Activated CD4-positive, alpha-beta T cell treated with anti-CD3 and anti-CD28 coated beads for 36 hours (primary cell): ENCODE measurements at regions not wholly inside any gene's neighbourhood (a gene's known extent, or its start where the extent isn't known, plus 50 kb on each side); places are given as distances from the start of the nearest gene placed in this dataset.

Source experiments
- ATAC-seq: fragments of 200-7000 bp; cut with Tn5 transposase; one replicate; pipeline ENCODE4 v1.10.0; 2021; ENCODE audit warnings: mild to moderate bottlenecking, moderate library complexity
- CTCF ChIA-PET: fragments of 350-600 bp; sonication (Branson Sonifier 250); formaldehyde crosslinking; loops from one replicate; lab custom pipeline; 2021; ENCODE audit warnings: antibody characterized with exemption; lab: Charles Lee
- POLR2A ChIA-PET: fragments of 350-600 bp; sonication (Branson Sonifier 250); formaldehyde crosslinking; loops from one replicate; lab custom pipeline; 2021; ENCODE audit warnings: antibody characterized with exemption, inconsistent platforms; lab: Charles Lee
- DNase-seq: peaks from one replicate; pipeline ENCODE4 v3.0.0-alpha.2; 2020
- H3K27ac Mint-ChIP-seq: one replicate; pipeline ENCODE4 v1.8.0; 2021; ENCODE audit warnings: mixed read lengths
- H3K27me3 Mint-ChIP-seq: one replicate; pipeline ENCODE4 v1.8.0; 2021; ENCODE audit warnings: mixed read lengths
- H3K36me3 Mint-ChIP-seq: one replicate; pipeline ENCODE4 v1.8.0; 2021; ENCODE audit warnings: low read depth, mixed read lengths
- H3K4me1 Mint-ChIP-seq: one replicate; pipeline ENCODE4 v1.8.0; 2021; ENCODE audit warnings: mixed read lengths
- H3K4me3 Mint-ChIP-seq: one replicate; pipeline ENCODE4 v1.8.0; 2021; ENCODE audit warnings: mild to moderate bottlenecking, moderate library complexity, mixed read lengths
- H3K9me3 Mint-ChIP-seq: one replicate; pipeline ENCODE4 v1.8.0; 2021; ENCODE audit warnings: low read depth, mixed read lengths
- intact Hi-C, 2 experiments: fragments of 100-400 bp; cut with DNase I in 1 of 2; cut with micrococcal nuclease in 1 of 2; formaldehyde crosslinking; loops; one replicate each; pipeline versions ENCODE4 v1.14.2 to v1.15.1; 2022 to 2024; cut with DNase I, micrococcal nuclease

GRCh38 chr3:17841190-17841828 is 98.9 kb upstream of the TBC1D5 start:
- Mint-ChIP-seq H3K9me3 (no peaks in the 10 kb centered on the region), H3K27me3 (no peaks in the 10 kb centered on the region), H3K4me1 (no peaks in the 10 kb centered on the region), H3K27ac (no peak overlapping the region), H3K4me3 (no peak overlapping the region), H3K36me3 (no peaks in the 10 kb centered on the region)
- CTCF ChIA-PET = interaction anchor here (0.7 to 3.2 kb wide), 41 partner anchors 8 to 1219 kb away, joined by 3 to 27 read pairs (median 4); no protein-coding TSS in a partner anchor
- intact Hi-C loops = loop anchor here (1.0 to 5.0 kb wide), 7 partner anchors 194 to 1240 kb away; no protein-coding TSS in a partner anchor
- POLR2A ChIA-PET = no interaction called here
- ATAC-seq = peak; percentile 97
- peak; percentile 87 for DNase-seq

- H3K36me3 Mint-ChIP-seq = no peaks in the 10 kb centered on the region
- H3K4me1 Mint-ChIP-seq = no peaks in the 10 kb centered on the region
- no peak for ATAC-seq
- no peak for DNase-seq
- H3K9me3 Mint-ChIP-seq = no peaks in the 10 kb centered on the region
- ChIA-PET POLR2A (no interaction called here), CTCF (interaction anchor here (0.7 to 3.2 kb wide), 35 partner anchors 7 to 1218 kb away, joined by 3 to 27 read pairs (median 4); no protein-coding TSS in a partner anchor)
- H3K27me3 Mint-ChIP-seq = no peaks in the 10 kb centered on the region
- no peak overlapping the region for H3K4me3 Mint-ChIP-seq
- H3K27ac Mint-ChIP-seq = no peak overlapping the region
- intact Hi-C loops = loop anchor here (1.0 to 5.0 kb wide), 7 partner anchors 193 to 1239 kb away; no protein-coding TSS in a partner anchor
Observed at GRCh38 chr3:17840651-17841050, 98.2 kb upstream of the TBC1D5 start.

GRCh38 chr3:17840126-17840525 is 97.7 kb upstream of the TBC1D5 start:
- Mint-ChIP-seq H3K36me3 (no peaks in the 10 kb centered on the region), H3K27ac (no peak overlapping the region), H3K4me3 (no peak overlapping the region), H3K4me1 (no peaks in the 10 kb centered on the region), H3K27me3 (no peaks in the 10 kb centered on the region), H3K9me3 (no peaks in the 10 kb centered on the region)
- DNase-seq (no peak), ATAC-seq (no peak)
- intact Hi-C loops = loop anchor here (5.0 kb wide), 3 partner anchors 193 to 1238 kb away; no protein-coding TSS in a partner anchor
- ChIA-PET CTCF (interaction anchor here (0.6 to 3.2 kb wide), 15 partner anchors 8 to 582 kb away, joined by 3 to 27 read pairs (median 8); no protein-coding TSS in a partner anchor), POLR2A (no interaction called here)

GRCh38 chr3:17836919-17837318 is 94.5 kb upstream of the TBC1D5 start:
- DNase-seq (no peak), ATAC-seq (no peak)
- Mint-ChIP-seq H3K4me1 (no peaks in the 10 kb centered on the region), H3K9me3 (no peaks in the 10 kb centered on the region), H3K27ac (no peak overlapping the region), H3K36me3 (no peaks in the 10 kb centered on the region), H3K4me3 (no peak overlapping the region), H3K27me3 (no peaks in the 10 kb centered on the region)
- ChIA-PET CTCF (no interaction called here), POLR2A (no interaction called here)
- intact Hi-C loops = no loop called here

- CTCF ChIA-PET = no interaction called here
- Mint-ChIP-seq H3K4me3 (no peak overlapping the region), H3K27ac (no peak overlapping the region), H3K9me3 (no peaks in the 10 kb centered on the region), H3K4me1 (no peaks in the 10 kb centered on the region), H3K36me3 (no peaks in the 10 kb centered on the region), H3K27me3 (no peaks in the 10 kb centered on the region)
- ATAC-seq (no peak), DNase-seq (no peak)
- POLR2A ChIA-PET = no interaction called here
- intact Hi-C loops = no loop called here
Observed at GRCh38 chr3:17836092-17836491, 93.7 kb upstream of the TBC1D5 start.

GRCh38 chr3:17833786-17834559 is 91.5 kb upstream of the TBC1D5 start:
- no peaks in the 10 kb centered on the region for H3K4me1 Mint-ChIP-seq
- intact Hi-C loops = no loop called here
- H3K27ac Mint-ChIP-seq = no peak overlapping the region
- no peaks in the 10 kb centered on the region for H3K27me3 Mint-ChIP-seq
- H3K4me3 Mint-ChIP-seq = no peak overlapping the region
- no peaks in the 10 kb centered on the region for H3K36me3 Mint-ChIP-seq
- no peak for DNase-seq
- CTCF ChIA-PET = interaction anchor here (0.6 kb wide), 1 partner anchor 7 kb away, joined by 3 read pairs; no protein-coding TSS in a partner anchor
- POLR2A ChIA-PET = no interaction called here
- ATAC-seq = no peak
- H3K9me3 Mint-ChIP-seq = no peaks in the 10 kb centered on the region

GRCh38 chr3:17832016-17832415 is 89.6 kb upstream of the TBC1D5 start:
- Mint-ChIP-seq H3K27ac (no peak overlapping the region), H3K4me1 (peaks cover 3% of the 10 kb centered on the region), H3K36me3 (no peaks in the 10 kb centered on the region), H3K9me3 (no peaks in the 10 kb centered on the region), H3K27me3 (no peaks in the 10 kb centered on the region), H3K4me3 (no peak overlapping the region)
- no peak for ATAC-seq
- POLR2A ChIA-PET = no interaction called here
- CTCF ChIA-PET = interaction anchor here (2.3 kb wide), 1 partner anchor 9 kb away, joined by 13 read pairs; no protein-coding TSS in a partner anchor
- no peak for DNase-seq
- intact Hi-C loops = no loop called here

- no peaks in the 10 kb centered on the region for H3K36me3 Mint-ChIP-seq
- peaks cover 3% of the 10 kb centered on the region for H3K4me1 Mint-ChIP-seq
- peaks cover 3% of the 10 kb centered on the region for H3K27me3 Mint-ChIP-seq
- ATAC-seq (no peak), DNase-seq (no peak)
- intact Hi-C loops = no loop called here
- no peak overlapping the region for H3K27ac Mint-ChIP-seq
- H3K9me3 Mint-ChIP-seq = no peaks in the 10 kb centered on the region
- ChIA-PET POLR2A (no interaction called here), CTCF (interaction anchor here (2.3 kb wide), 1 partner anchor 10 kb away, joined by 13 read pairs; no protein-coding TSS in a partner anchor)
- no peak overlapping the region for H3K4me3 Mint-ChIP-seq
Observed at GRCh38 chr3:17831366-17831765, 88.9 kb upstream of the TBC1D5 start.

GRCh38 chr3:17830788-17831187 is 88.4 kb upstream of the TBC1D5 start:
- Mint-ChIP-seq H3K4me1 (peaks cover 3% of the 10 kb centered on the region), H3K9me3 (no peaks in the 10 kb centered on the region), H3K27me3 (peaks cover 3% of the 10 kb centered on the region), H3K4me3 (no peak overlapping the region), H3K36me3 (no peaks in the 10 kb centered on the region), H3K27ac (no peak overlapping the region)
- intact Hi-C loops = no loop called here
- ATAC-seq = no peak
- DNase-seq = no peak
- CTCF ChIA-PET = interaction anchor here (2.3 kb wide), 1 partner anchor 10 kb away, joined by 13 read pairs; no protein-coding TSS in a partner anchor
- POLR2A ChIA-PET = no interaction called here

- Mint-ChIP-seq H3K36me3 (no peaks in the 10 kb centered on the region), H3K4me3 (no peak overlapping the region), H3K27me3 (peaks cover 7% of the 10 kb centered on the region), H3K27ac (no peak overlapping the region), H3K4me1 (peaks cover 3% of the 10 kb centered on the region), H3K9me3 (no peaks in the 10 kb centered on the region)
- CTCF ChIA-PET = interaction anchor here (4.6 kb wide), 1 partner anchor 13 kb away, joined by 27 read pairs; no protein-coding TSS in a partner anchor
- ATAC-seq = no peak
- intact Hi-C loops = no loop called here
- DNase-seq = no peak
- POLR2A ChIA-PET = no interaction called here
Observed at GRCh38 chr3:17828388-17828787, 86.0 kb upstream of the TBC1D5 start.

- POLR2A ChIA-PET = no interaction called here
- H3K4me3 Mint-ChIP-seq = no peak overlapping the region
- intact Hi-C loops = no loop called here
Observed at GRCh38 chr3:17825298-17825697, 82.9 kb upstream of the TBC1D5 start.

More at GRCh38 chr3:17825298-17825697, 82.9 kb upstream of the TBC1D5 start:
- Mint-ChIP-seq H3K9me3 (no peaks in the 10 kb centered on the region), H3K36me3 (no peaks in the 10 kb centered on the region), H3K4me1 (peaks cover 3% of the 10 kb centered on the region), H3K27ac (no peak overlapping the region), H3K27me3 (peaks cover 7% of the 10 kb centered on the region)
- ATAC-seq = no peak
- no peak for DNase-seq
- CTCF ChIA-PET = interaction anchor here (0.7 to 4.6 kb wide), 2 partner anchors 16 to 56 kb away, joined by 3 to 27 read pairs; no protein-coding TSS in a partner anchor
